CD4-positive, alpha-beta T cell (primary cell): ENCODE measurements at regions not wholly inside any gene's neighbourhood (a gene's known extent, or its start where the extent isn't known, plus 50 kb on each side); places are given as distances from the start of the nearest gene placed in this dataset.

Source experiments
- ATAC-seq: fragments of 200-7000 bp; cut with Tn5 transposase; one replicate; pipeline ENCODE4 v1.10.0; 2022; ENCODE audit warnings: mild to moderate bottlenecking; ENCODE audit not compliant: poor library complexity
- CTCF ChIA-PET: fragments of 350-600 bp; sonication (Branson Sonifier 250); formaldehyde crosslinking; loops from one replicate; lab custom pipeline; 2021; ENCODE audit warnings: antibody characterized with exemption, inconsistent platforms; lab: Charles Lee
- POLR2A ChIA-PET: fragments of 350-600 bp; sonication (Branson Sonifier 250); formaldehyde crosslinking; loops from one replicate; lab custom pipeline; 2021; ENCODE audit warnings: antibody characterized with exemption, inconsistent platforms; lab: Charles Lee
- DNase-seq, 14 experiments: peaks; one replicate each; pipeline ENCODE4 v3.0.0-alpha.2; 2013 to 2020; ENCODE audit warnings: mixed read lengths in 2 of 14
- H3K27ac ChIP-seq, 2 donors: one replicate each; pipeline versions ENCODE4 v1.5.1 to v1.7.0; 2013; ENCODE audit warnings: low read length in 2 of 2, low read depth in 1 of 2, mild to moderate bottlenecking in 1 of 2
- H3K27me3 ChIP-seq, 2 experiments: 1 replicate in 1 of 2; 2 replicates in 1 of 2; pipeline versions ENCODE4 v1.6.1 to v1.7.0; 2013; ENCODE audit warnings: low read length in 2 of 2, control low read depth in 1 of 2, mild to moderate bottlenecking in 1 of 2, moderate library complexity in 1 of 2; ENCODE audit not compliant: insufficient read depth in 2 of 2, control insufficient read depth in 1 of 2
- H3K36me3 ChIP-seq: one replicate; pipeline ENCODE4 v1.6.1; 2013; ENCODE audit warnings: low read length, control low read depth; ENCODE audit not compliant: insufficient read depth
- H3K4me1 ChIP-seq: one replicate; pipeline ENCODE4 v1.6.1; 2013; ENCODE audit warnings: low read length, control low read depth; ENCODE audit not compliant: insufficient read depth
- H3K4me3 ChIP-seq: one replicate; pipeline ENCODE4 v1.5.1; 2013; ENCODE audit warnings: mild to moderate bottlenecking, low read length, moderate library complexity
- H3K9me3 ChIP-seq, 2 experiments: 1 replicate in 1 of 2; 2 replicates in 1 of 2; pipeline versions ENCODE4 v1.6.1 to v1.7.0; 2013; ENCODE audit warnings: low read length in 2 of 2, mild to moderate bottlenecking in 2 of 2, control low read depth in 1 of 2, moderate library complexity in 1 of 2; ENCODE audit not compliant: control insufficient read depth in 1 of 2, insufficient read depth in 1 of 2
- H3K27ac Mint-ChIP-seq: one replicate; pipeline ENCODE4 v1.8.0; 2020; ENCODE audit warnings: mixed read lengths
- H3K27me3 Mint-ChIP-seq: one replicate; pipeline ENCODE4 v1.8.0; 2021; ENCODE audit warnings: mixed read lengths
- H3K36me3 Mint-ChIP-seq: one replicate; pipeline ENCODE4 v1.8.0; 2021; ENCODE audit warnings: low read depth, mixed read lengths
- H3K4me1 Mint-ChIP-seq: one replicate; pipeline ENCODE4 v1.8.0; 2021; ENCODE audit warnings: low read depth, mixed read lengths
- H3K4me3 Mint-ChIP-seq: one replicate; pipeline ENCODE4 v1.8.0; 2020; ENCODE audit warnings: mild to moderate bottlenecking, mixed read lengths
- H3K9me3 Mint-ChIP-seq: one replicate; pipeline ENCODE4 v1.8.0; 2020; ENCODE audit warnings: mixed read lengths
- intact Hi-C, 2 experiments: fragments of 100-400 bp; cut with DNase I in 1 of 2; cut with micrococcal nuclease in 1 of 2; formaldehyde crosslinking; loops; one replicate each; pipeline versions ENCODE4 v1.15.1 to v1.9.0; 2023 to 2025; cut with DNase I, micrococcal nuclease
- TF ChIP-seq, protein P1 (sequence below): fragments of 200-600 bp; IDR thresholded peaks from one replicate; pipeline ENCODE4 v1.8.0; 2022; ENCODE audit warnings: antibody characterized with exemption, mild to moderate bottlenecking

GRCh38 chr6:27593861-27594260 lies 121.0 kb upstream of the ZNF184 start:
- TF ChIP-seq, protein P1, sequence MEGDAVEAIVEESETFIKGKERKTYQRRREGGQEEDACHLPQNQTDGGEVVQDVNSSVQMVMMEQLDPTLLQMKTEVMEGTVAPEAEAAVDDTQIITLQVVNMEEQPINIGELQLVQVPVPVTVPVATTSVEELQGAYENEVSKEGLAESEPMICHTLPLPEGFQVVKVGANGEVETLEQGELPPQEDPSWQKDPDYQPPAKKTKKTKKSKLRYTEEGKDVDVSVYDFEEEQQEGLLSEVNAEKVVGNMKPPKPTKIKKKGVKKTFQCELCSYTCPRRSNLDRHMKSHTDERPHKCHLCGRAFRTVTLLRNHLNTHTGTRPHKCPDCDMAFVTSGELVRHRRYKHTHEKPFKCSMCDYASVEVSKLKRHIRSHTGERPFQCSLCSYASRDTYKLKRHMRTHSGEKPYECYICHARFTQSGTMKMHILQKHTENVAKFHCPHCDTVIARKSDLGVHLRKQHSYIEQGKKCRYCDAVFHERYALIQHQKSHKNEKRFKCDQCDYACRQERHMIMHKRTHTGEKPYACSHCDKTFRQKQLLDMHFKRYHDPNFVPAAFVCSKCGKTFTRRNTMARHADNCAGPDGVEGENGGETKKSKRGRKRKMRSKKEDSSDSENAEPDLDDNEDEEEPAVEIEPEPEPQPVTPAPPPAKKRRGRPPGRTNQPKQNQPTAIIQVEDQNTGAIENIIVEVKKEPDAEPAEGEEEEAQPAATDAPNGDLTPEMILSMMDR = no peak
- Mint-ChIP-seq H3K4me1 (no peaks in the 10 kb centered on the region), H3K27ac (no peak overlapping the region), H3K4me3 (no peak overlapping the region), H3K27me3 (peaks cover 52% of the 10 kb centered on the region), H3K9me3 (no peaks in the 10 kb centered on the region), H3K36me3 (no peaks in the 10 kb centered on the region)
- DNase-seq = no peak
- Histone ChIP-seq H3K27ac (no peak overlapping the region), H3K9me3 (peaks cover 0 to 14% of the 10 kb centered on the region in 2 experiments), H3K36me3 (no peaks in the 10 kb centered on the region), H3K4me1 (peaks cover 11% of the 10 kb centered on the region), H3K4me3 (no peak overlapping the region), H3K27me3 (peaks cover 61 to 88% of the 10 kb centered on the region in 2 experiments)
- ChIA-PET CTCF (interaction anchor here (1.2 kb wide), 1 partner anchor 15 kb away, joined by 3 read pairs; no protein-coding TSS in a partner anchor), POLR2A (no interaction called here)
- intact Hi-C loops = loop anchor here in 1 of 2 experiments (5.0 kb wide), 1 partner anchor 78 kb away; no protein-coding TSS in a partner anchor
- ATAC-seq = no peak

GRCh38 chr6:27593200-27593818 lies 120.4 kb upstream of the ZNF184 start:
- ATAC-seq = no peak
- intact Hi-C loops = loop anchor here in 1 of 2 experiments (5.0 kb wide), 1 partner anchor 79 kb away; no protein-coding TSS in a partner anchor
- Mint-ChIP-seq H3K4me3 (no peak overlapping the region), H3K27ac (no peak overlapping the region), H3K4me1 (no peaks in the 10 kb centered on the region), H3K9me3 (no peaks in the 10 kb centered on the region), H3K36me3 (no peaks in the 10 kb centered on the region), H3K27me3 (peaks cover 52% of the 10 kb centered on the region)
- Histone ChIP-seq H3K27me3 (peaks cover 62 to 88% of the 10 kb centered on the region in 2 experiments), H3K9me3 (peaks cover 0 to 14% of the 10 kb centered on the region in 2 experiments), H3K4me3 (no peak overlapping the region), H3K36me3 (no peaks in the 10 kb centered on the region), H3K4me1 (peaks cover 11% of the 10 kb centered on the region), H3K27ac (no peak overlapping the region)
- POLR2A ChIA-PET = no interaction called here
- CTCF ChIA-PET = interaction anchor here (1.2 kb wide), 1 partner anchor 16 kb away, joined by 3 read pairs; no protein-coding TSS in a partner anchor
- no peak for DNase-seq
- TF ChIP-seq, protein P1 = no peak

GRCh38 chr6:27592481-27593199 lies 119.7 kb upstream of the ZNF184 start:
- H3K27me3 ChIP-seq = peaks cover 60 to 83% of the 10 kb centered on the region in 2 experiments
- no peaks in the 10 kb centered on the region for H3K36me3 ChIP-seq
- ChIA-PET POLR2A (no interaction called here), CTCF (no interaction called here)
- H3K9me3 ChIP-seq = peaks cover 0 to 14% of the 10 kb centered on the region in 2 experiments
- no peak overlapping the region for H3K27ac ChIP-seq
- H3K27me3 Mint-ChIP-seq = peaks cover 51% of the 10 kb centered on the region
- no peaks in the 10 kb centered on the region for H3K36me3 Mint-ChIP-seq
- H3K4me1 ChIP-seq = peaks cover 11% of the 10 kb centered on the region
- H3K9me3 Mint-ChIP-seq = no peaks in the 10 kb centered on the region
- H3K4me1 Mint-ChIP-seq = no peaks in the 10 kb centered on the region
- DNase-seq = peak in 4 of 14 experiments; percentile 8 to 37 (median 32)
- H3K27ac Mint-ChIP-seq = no peak overlapping the region
- TF ChIP-seq, protein P1 = no peak
- intact Hi-C loops = loop anchor here in 1 of 2 experiments (5.0 kb wide), 1 partner anchor 80 kb away; no protein-coding TSS in a partner anchor
- no peak overlapping the region for H3K4me3 Mint-ChIP-seq
- ATAC-seq = peak; percentile 34
- no peak overlapping the region for H3K4me3 ChIP-seq
